Sigmoid colon (tissue), 4 donors: ENCODE measurements at regions not wholly inside any gene's neighbourhood (a gene's known extent, or its start where the extent isn't known, plus 50 kb on each side); places are given as distances from the start of the nearest gene placed in this dataset.

Experiments used
- EP300 ChIP-seq, 4 donors: sonication (generic); formaldehyde crosslinking; IDR thresholded peaks; one replicate each; pipeline ENCODE4 v1.6.1; 2017; ENCODE audit warnings: antibody characterized with exemption in 4 of 4
- TF ChIP-seq, protein P1 (sequence below), 4 experiments: fragments of 450-650 bp in 3 of 4; fragments of 200-600 bp in 1 of 4; IDR thresholded peaks; one replicate each; pipeline ENCODE4 v1.5.1; 2016 to 2019; ENCODE audit warnings: antibody characterized with exemption in 4 of 4, mild to moderate bottlenecking in 3 of 4, moderate library complexity in 2 of 4

DNA sequence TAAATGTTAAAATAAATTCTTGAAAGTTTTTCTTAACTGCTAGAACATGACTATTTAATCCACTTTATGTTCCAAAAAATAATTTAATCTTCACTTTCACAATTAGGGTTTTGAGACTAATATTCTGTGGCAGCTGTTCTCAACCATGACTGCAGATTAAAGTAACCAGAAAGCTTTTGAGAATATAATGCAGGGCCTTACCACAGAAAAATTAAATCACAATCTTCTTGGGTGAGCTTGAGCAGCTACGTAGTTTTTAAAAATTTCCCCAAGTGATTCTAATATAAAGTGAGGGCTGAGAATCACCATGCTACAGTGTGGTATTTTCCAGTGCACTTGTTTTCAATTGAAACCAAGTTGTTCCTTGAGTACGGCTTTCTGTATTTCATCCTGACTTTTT lies 196.6 kb upstream of the PTCHD4 start:
- TF ChIP-seq, protein P1, sequence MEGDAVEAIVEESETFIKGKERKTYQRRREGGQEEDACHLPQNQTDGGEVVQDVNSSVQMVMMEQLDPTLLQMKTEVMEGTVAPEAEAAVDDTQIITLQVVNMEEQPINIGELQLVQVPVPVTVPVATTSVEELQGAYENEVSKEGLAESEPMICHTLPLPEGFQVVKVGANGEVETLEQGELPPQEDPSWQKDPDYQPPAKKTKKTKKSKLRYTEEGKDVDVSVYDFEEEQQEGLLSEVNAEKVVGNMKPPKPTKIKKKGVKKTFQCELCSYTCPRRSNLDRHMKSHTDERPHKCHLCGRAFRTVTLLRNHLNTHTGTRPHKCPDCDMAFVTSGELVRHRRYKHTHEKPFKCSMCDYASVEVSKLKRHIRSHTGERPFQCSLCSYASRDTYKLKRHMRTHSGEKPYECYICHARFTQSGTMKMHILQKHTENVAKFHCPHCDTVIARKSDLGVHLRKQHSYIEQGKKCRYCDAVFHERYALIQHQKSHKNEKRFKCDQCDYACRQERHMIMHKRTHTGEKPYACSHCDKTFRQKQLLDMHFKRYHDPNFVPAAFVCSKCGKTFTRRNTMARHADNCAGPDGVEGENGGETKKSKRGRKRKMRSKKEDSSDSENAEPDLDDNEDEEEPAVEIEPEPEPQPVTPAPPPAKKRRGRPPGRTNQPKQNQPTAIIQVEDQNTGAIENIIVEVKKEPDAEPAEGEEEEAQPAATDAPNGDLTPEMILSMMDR (IDR thresholded peaks at IDR 0.05) = no peak
- no peak for TF ChIP-seq EP300 (IDR thresholded peaks at IDR 0.05)
